RKO (cell line): ENCODE measurements at regions not wholly inside any gene's neighbourhood (a gene's known extent, or its start where the extent isn't known, plus 50 kb on each side); places are given as distances from the start of the nearest gene placed in this dataset.

Experiments
- DNase-seq: peaks from one replicate; pipeline ENCODE4 v3.0.0-alpha.2; 2016; ENCODE audit warnings: low spot score

GRCh38 chr19:31601855-31602254 lies 252.6 kb upstream of the TSHZ3 start:
- DNase-seq, result no peak

GRCh38 chr19:31602548-31602947 lies 253.3 kb upstream of the TSHZ3 start:
- DNase-seq, result no peak

- DNase-seq, result no peak
Measured at GRCh38 chr19:31604493-31605040, 255.3 kb upstream of the TSHZ3 start.

- DNase-seq, result no peak
Measured at GRCh38 chr19:31610018-31610417, 260.8 kb upstream of the TSHZ3 start.

- no peak for DNase-seq
Measured at GRCh38 chr19:31611046-31611877, 262.0 kb upstream of the TSHZ3 start.

GRCh38 chr19:31612873-31613272 lies 263.6 kb upstream of the TSHZ3 start:
- no peak for DNase-seq

- peak; percentile 2 for DNase-seq
Measured at GRCh38 chr19:31613683-31614219, 264.5 kb upstream of the TSHZ3 start.

GRCh38 chr19:31616031-31616430 lies 266.8 kb upstream of the TSHZ3 start:
- DNase-seq, result peak; percentile 1

- DNase-seq, result no peak
Measured at GRCh38 chr19:31617010-31617585, 267.9 kb upstream of the TSHZ3 start.

GRCh38 chr19:31625056-31625455 lies 275.8 kb upstream of the TSHZ3 start:
- no peak for DNase-seq

GRCh38 chr19:31625575-31625974 lies 276.3 kb upstream of the TSHZ3 start:
- DNase-seq, result no peak

GRCh38 chr19:31626941-31627340 lies 277.7 kb upstream of the TSHZ3 start:
- DNase-seq, result no peak

GRCh38 chr19:31627620-31628365 lies 278.6 kb upstream of the TSHZ3 start:
- no peak for DNase-seq

GRCh38 chr19:31629579-31630363 lies 280.5 kb upstream of the TSHZ3 start:
- DNase-seq, result no peak

- DNase-seq, result no peak
Measured at GRCh38 chr19:31633014-31633413, 283.8 kb upstream of the TSHZ3 start.

GRCh38 chr19:31639306-31639705 lies 290.1 kb upstream of the TSHZ3 start:
- peak; percentile 51 for DNase-seq

- no peak for DNase-seq
Measured at GRCh38 chr19:31641591-31641990, 292.4 kb upstream of the TSHZ3 start.

GRCh38 chr19:31648347-31648746 lies 299.1 kb upstream of the TSHZ3 start:
- peak; percentile 6 for DNase-seq

- DNase-seq, result no peak
Measured at GRCh38 chr19:31656507-31656906, 307.3 kb upstream of the TSHZ3 start.

GRCh38 chr19:31658993-31659896 lies 310.0 kb upstream of the TSHZ3 start:
- DNase-seq, result no peak

GRCh38 chr19:31659897-31660210 lies 310.6 kb upstream of the TSHZ3 start:
- no peak for DNase-seq
